ENCODE measurements at regions not wholly inside any gene's neighbourhood (a gene's known extent, or its start where the extent isn't known, plus 50 kb on each side); places are given as distances from the start of the nearest gene placed in this dataset.

- no peak overlapping the region for H2AFZ ChIP-seq
- H4K20me1 ChIP-seq (ENCODE audit: insufficient read depth) = no peaks in the 10 kb centered on the region
- no peak overlapping the region for H3K9ac ChIP-seq
- no peaks in the 10 kb centered on the region for H3K79me2 ChIP-seq (ENCODE audit: insufficient read depth)
- no peak overlapping the region for H3K4me3 ChIP-seq
- H3K27ac ChIP-seq = no peak overlapping the region
- H3K4me2 ChIP-seq (ENCODE audit: unreplicated experiment) = no peak overlapping the region
- in situ Hi-C loops (cut with MboI) = no loop called here
- H3K36me3 ChIP-seq (ENCODE audit: low read depth) = no peaks in the 10 kb centered on the region
- H3K27me3 ChIP-seq (replicated peaks; ENCODE audit: insufficient read depth) = no peaks in the 10 kb centered on the region
- no peak for DNase-seq
- H3K4me1 ChIP-seq (ENCODE audit: insufficient read depth) = no peaks in the 10 kb centered on the region
- WGBS, 2 experiments (ENCODE audit: low coverage in 1 of 2, low lambda C conversion rate in 2 of 2, missing lambda C conversion rate in 2 of 2) = 0% methylated on average over 2 of the region's 2 CpGs
- no peaks in the 10 kb centered on the region for H3K9me3 ChIP-seq (ENCODE audit: low read depth)
- H3K9me2 ChIP-seq (ENCODE audit: insufficient read depth) = no peaks in the 10 kb centered on the region
- no peaks in the 10 kb centered on the region for H3F3A ChIP-seq (ENCODE audit: insufficient read depth)
- TF ChIP-seq EZH2phosphoT487 (IDR thresholded peaks at IDR 0.05; ENCODE audit: insufficient read depth, low read depth) (no peak), EZH2 (IDR thresholded peaks at IDR 0.05; ENCODE audit: insufficient read depth, poor library complexity, severe bottlenecking) (no peak)
These were observed 546.0 kb downstream of the BCOR start for GRCh38 chrX:39551762-39552161.

GRCh38 chrX:39555431-39555830 is 542.3 kb downstream of the BCOR start:
- H3K9me2 ChIP-seq (ENCODE audit: insufficient read depth) = no peaks in the 10 kb centered on the region
- no peaks in the 10 kb centered on the region for H3K9me3 ChIP-seq (ENCODE audit: low read depth)
- no peaks in the 10 kb centered on the region for H4K20me1 ChIP-seq (ENCODE audit: insufficient read depth)
- no peak overlapping the region for H3K4me2 ChIP-seq (ENCODE audit: unreplicated experiment)
- H2AFZ ChIP-seq = no peak overlapping the region
- H3K4me3 ChIP-seq = no peak overlapping the region
- no peak for DNase-seq
- H3K9ac ChIP-seq = no peak overlapping the region
- in situ Hi-C loops (cut with MboI) = no loop called here
- WGBS, 2 experiments (ENCODE audit: low coverage in 1 of 2, low lambda C conversion rate in 2 of 2, missing lambda C conversion rate in 2 of 2) = 92 to 94% methylated on average over 4 of the region's 4 CpGs
- H3K79me2 ChIP-seq (ENCODE audit: insufficient read depth) = no peaks in the 10 kb centered on the region
- H3K27me3 ChIP-seq (replicated peaks; ENCODE audit: insufficient read depth) = no peaks in the 10 kb centered on the region
- TF ChIP-seq EZH2phosphoT487 (IDR thresholded peaks at IDR 0.05; ENCODE audit: insufficient read depth, low read depth) (no peak), EZH2 (IDR thresholded peaks at IDR 0.05; ENCODE audit: insufficient read depth, poor library complexity, severe bottlenecking) (no peak)
- H3K36me3 ChIP-seq (ENCODE audit: low read depth) = no peaks in the 10 kb centered on the region
- H3K27ac ChIP-seq = no peak overlapping the region
- H3F3A ChIP-seq (ENCODE audit: insufficient read depth) = 0 out of 2 replicates have a peak, but pooled peaks cover 5% of the 10 kb centered on the region
- H3K4me1 ChIP-seq (ENCODE audit: insufficient read depth) = no peaks in the 10 kb centered on the region

GRCh38 chrX:39556056-39556455 is 541.7 kb downstream of the BCOR start:
- Histone ChIP-seq H3K9me2 (ENCODE audit: insufficient read depth) (no peaks in the 10 kb centered on the region), H3K9me3 (ENCODE audit: low read depth) (no peaks in the 10 kb centered on the region), H3K27me3 (replicated peaks; ENCODE audit: insufficient read depth) (no peaks in the 10 kb centered on the region), H3K79me2 (ENCODE audit: insufficient read depth) (no peaks in the 10 kb centered on the region), H3K4me2 (ENCODE audit: unreplicated experiment) (no peak overlapping the region), H3F3A (ENCODE audit: insufficient read depth) (0 out of 2 replicates have a peak, but pooled peaks cover 5% of the 10 kb centered on the region), H3K4me1 (ENCODE audit: insufficient read depth) (no peaks in the 10 kb centered on the region), H3K27ac (no peak overlapping the region), H2AFZ (no peak overlapping the region), H3K4me3 (no peak overlapping the region), H4K20me1 (ENCODE audit: insufficient read depth) (no peaks in the 10 kb centered on the region), H3K9ac (no peak overlapping the region), H3K36me3 (ENCODE audit: low read depth) (no peaks in the 10 kb centered on the region)
- 100% methylated on average over 3 of the region's 3 CpGs for WGBS, 2 experiments (ENCODE audit: low coverage in 1 of 2, low lambda C conversion rate in 2 of 2, missing lambda C conversion rate in 2 of 2)
- in situ Hi-C loops (cut with MboI) = no loop called here
- no peak for DNase-seq
- TF ChIP-seq EZH2 (IDR thresholded peaks at IDR 0.05; ENCODE audit: insufficient read depth, poor library complexity, severe bottlenecking) = no peak
- no peak for TF ChIP-seq EZH2phosphoT487 (IDR thresholded peaks at IDR 0.05; ENCODE audit: insufficient read depth, low read depth)

- TF ChIP-seq EZH2phosphoT487 (IDR thresholded peaks at IDR 0.05; ENCODE audit: insufficient read depth, low read depth) (no peak), EZH2 (IDR thresholded peaks at IDR 0.05; ENCODE audit: insufficient read depth, poor library complexity, severe bottlenecking) (no peak)
- Histone ChIP-seq H4K20me1 (ENCODE audit: insufficient read depth) (no peaks in the 10 kb centered on the region), H3K9me2 (ENCODE audit: insufficient read depth) (no peaks in the 10 kb centered on the region), H3K27ac (0 out of 2 replicates have a peak overlapping the region, but pooled peaks have one; percentile 33), H3K9ac (no peak overlapping the region), H3K27me3 (replicated peaks; ENCODE audit: insufficient read depth) (no peaks in the 10 kb centered on the region), H2AFZ (no peak overlapping the region), H3K4me3 (no peak overlapping the region), H3K79me2 (ENCODE audit: insufficient read depth) (no peaks in the 10 kb centered on the region), H3K4me2 (ENCODE audit: unreplicated experiment) (no peak overlapping the region), H3F3A (ENCODE audit: insufficient read depth) (0 out of 2 replicates have a peak, but pooled peaks cover 5% of the 10 kb centered on the region), H3K4me1 (ENCODE audit: insufficient read depth) (no peaks in the 10 kb centered on the region), H3K9me3 (ENCODE audit: low read depth) (no peaks in the 10 kb centered on the region), H3K36me3 (ENCODE audit: low read depth) (no peaks in the 10 kb centered on the region)
- 24 to 32% methylated on average over 4 of the region's 4 CpGs for WGBS, 2 experiments (ENCODE audit: low coverage in 1 of 2, low lambda C conversion rate in 2 of 2, missing lambda C conversion rate in 2 of 2)
- in situ Hi-C loops (cut with MboI) = no loop called here
- peak; percentile 63 for DNase-seq
These were observed 538.5 kb downstream of the BCOR start for GRCh38 chrX:39559229-39559628.

GRCh38 chrX:39560271-39560670 is 537.5 kb downstream of the BCOR start:
- no peaks in the 10 kb centered on the region for H3K36me3 ChIP-seq (ENCODE audit: low read depth)
- no peak overlapping the region for H3K9ac ChIP-seq
- in situ Hi-C loops (cut with MboI) = no loop called here
- H2AFZ ChIP-seq = no peak overlapping the region
- H3K9me3 ChIP-seq (ENCODE audit: low read depth) = no peaks in the 10 kb centered on the region
- no peak for TF ChIP-seq EZH2 (IDR thresholded peaks at IDR 0.05; ENCODE audit: insufficient read depth, poor library complexity, severe bottlenecking)
- no peak overlapping the region for H3K4me2 ChIP-seq (ENCODE audit: unreplicated experiment)
- H3K4me3 ChIP-seq = no peak overlapping the region
- H3K79me2 ChIP-seq (ENCODE audit: insufficient read depth) = no peaks in the 10 kb centered on the region
- no peak overlapping the region for H3K27ac ChIP-seq
- 0 out of 2 replicates have a peak, but pooled peaks cover 5% of the 10 kb centered on the region for H3F3A ChIP-seq (ENCODE audit: insufficient read depth)
- no peaks in the 10 kb centered on the region for H3K4me1 ChIP-seq (ENCODE audit: insufficient read depth)
- WGBS, 2 experiments (ENCODE audit: low coverage in 1 of 2, low lambda C conversion rate in 2 of 2, missing lambda C conversion rate in 2 of 2) = 75 to 76% methylated on average over 11 to 12 of the region's 12 CpGs
- no peaks in the 10 kb centered on the region for H3K27me3 ChIP-seq (replicated peaks; ENCODE audit: insufficient read depth)
- no peak for DNase-seq
- H3K9me2 ChIP-seq (ENCODE audit: insufficient read depth) = no peaks in the 10 kb centered on the region
- H4K20me1 ChIP-seq (ENCODE audit: insufficient read depth) = no peaks in the 10 kb centered on the region
